ENCODE measurements at regions not wholly inside any gene's neighbourhood (a gene's known extent, or its start where the extent isn't known, plus 50 kb on each side); places are given as distances from the start of the nearest gene placed in this dataset.

- TF ChIP-seq, protein P1, sequence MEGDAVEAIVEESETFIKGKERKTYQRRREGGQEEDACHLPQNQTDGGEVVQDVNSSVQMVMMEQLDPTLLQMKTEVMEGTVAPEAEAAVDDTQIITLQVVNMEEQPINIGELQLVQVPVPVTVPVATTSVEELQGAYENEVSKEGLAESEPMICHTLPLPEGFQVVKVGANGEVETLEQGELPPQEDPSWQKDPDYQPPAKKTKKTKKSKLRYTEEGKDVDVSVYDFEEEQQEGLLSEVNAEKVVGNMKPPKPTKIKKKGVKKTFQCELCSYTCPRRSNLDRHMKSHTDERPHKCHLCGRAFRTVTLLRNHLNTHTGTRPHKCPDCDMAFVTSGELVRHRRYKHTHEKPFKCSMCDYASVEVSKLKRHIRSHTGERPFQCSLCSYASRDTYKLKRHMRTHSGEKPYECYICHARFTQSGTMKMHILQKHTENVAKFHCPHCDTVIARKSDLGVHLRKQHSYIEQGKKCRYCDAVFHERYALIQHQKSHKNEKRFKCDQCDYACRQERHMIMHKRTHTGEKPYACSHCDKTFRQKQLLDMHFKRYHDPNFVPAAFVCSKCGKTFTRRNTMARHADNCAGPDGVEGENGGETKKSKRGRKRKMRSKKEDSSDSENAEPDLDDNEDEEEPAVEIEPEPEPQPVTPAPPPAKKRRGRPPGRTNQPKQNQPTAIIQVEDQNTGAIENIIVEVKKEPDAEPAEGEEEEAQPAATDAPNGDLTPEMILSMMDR (IDR thresholded peaks at IDR 0.05) = no peak
- no peak for TF ChIP-seq POLR2A (IDR thresholded peaks at IDR 0.05)
Observed at GRCh38 chr4:36651253-36651652, 369.8 kb downstream of the DTHD1 start.
